Fibroblast of lung (primary cell): ENCODE measurements at regions not wholly inside any gene's neighbourhood (a gene's known extent, or its start where the extent isn't known, plus 50 kb on each side); places are given as distances from the start of the nearest gene placed in this dataset.

Experiments
- DNase-seq, 2 donors: peaks; one replicate each; pipeline versions ENCODE4 v3.0.0 to v3.0.0-alpha.2; 2010; ENCODE audit warnings: low read depth in 2 of 2
- H2AFZ ChIP-seq: 2 replicates; pipeline ENCODE4 v1.5.1; 2012; ENCODE audit warnings: low read length, control low read depth, inconsistent platforms
- H3K27ac ChIP-seq: 2 replicates; pipeline ENCODE4 v1.5.1; 2011; ENCODE audit warnings: low read length, control low read depth; ENCODE audit not compliant: insufficient read depth
- H3K27me3 ChIP-seq: 2 replicates; pipeline ENCODE4 v1.5.1; 2011; ENCODE audit warnings: mild to moderate bottlenecking, low read length; ENCODE audit not compliant: control insufficient read depth, insufficient read depth
- H3K36me3 ChIP-seq: 2 replicates; pipeline ENCODE4 v1.5.1; 2011; ENCODE audit warnings: low read length; ENCODE audit not compliant: control insufficient read depth, insufficient read depth
- H3K4me1 ChIP-seq: 2 replicates; pipeline ENCODE4 v1.5.1; 2011; ENCODE audit warnings: low read length; ENCODE audit not compliant: control insufficient read depth, insufficient read depth; ENCODE audit errors: extremely low read depth
- H3K4me2 ChIP-seq: 2 replicates; pipeline ENCODE4 v1.5.1; 2011; ENCODE audit warnings: low read length, control low read depth; ENCODE audit not compliant: insufficient read depth; ENCODE audit errors: extremely low read depth
- H3K4me3 ChIP-seq, 4 experiments: fragments of 200-600 bp in 1 of 4; sonication (generic) in 1 of 4; replicated peaks in 1 of 4; 2 replicates each; pipeline ENCODE4 v1.5.1; 2011 to 2016; ENCODE audit warnings: low read length in 4 of 4, low read depth in 3 of 4, mild to moderate bottlenecking in 3 of 4, control low read depth in 2 of 4, inconsistent platforms in 1 of 4, mixed read lengths in 1 of 4; ENCODE audit not compliant: insufficient read depth in 1 of 4; ENCODE audit errors: control extremely low read depth in 1 of 4
- H3K79me2 ChIP-seq: 2 replicates; pipeline ENCODE4 v1.5.1; 2012; ENCODE audit warnings: mild to moderate bottlenecking, low read length, inconsistent platforms; ENCODE audit not compliant: control insufficient read depth, insufficient read depth
- H3K9ac ChIP-seq: 2 replicates; pipeline ENCODE4 v1.5.1; 2011; ENCODE audit warnings: mild to moderate bottlenecking, low read length, control low read depth; ENCODE audit not compliant: insufficient read depth
- H3K9me3 ChIP-seq: 2 replicates; pipeline ENCODE4 v1.5.1; 2012; ENCODE audit warnings: low read depth, low read length; ENCODE audit not compliant: control insufficient read depth, insufficient read depth
- H4K20me1 ChIP-seq: 2 replicates; pipeline ENCODE4 v1.5.1; 2011; ENCODE audit warnings: low read length; ENCODE audit not compliant: control insufficient read depth, insufficient read depth; ENCODE audit errors: extremely low read depth
- CTCF ChIP-seq, 2 donors: IDR thresholded peaks in 1 of 2; conservative IDR thresholded peaks in 1 of 2; 1 replicate in 1 of 2; 2 replicates in 1 of 2; pipeline ENCODE4 v1.5.1; 2011 to 2012; ENCODE audit warnings: low read length in 2 of 2, control low read depth in 1 of 2, inconsistent platforms in 1 of 2, low read depth in 1 of 2, mild to moderate bottlenecking in 1 of 2
- EZH2 ChIP-seq: IDR thresholded peaks from 2 replicates; pipeline ENCODE4 v1.5.1; 2012; ENCODE audit warnings: low read length, control low read depth, mild to moderate bottlenecking; ENCODE audit errors: missing control alignments

- Histone ChIP-seq H3K27ac (no peak overlapping the region), H3K27me3 (peaks cover 5% of the 10 kb centered on the region), H4K20me1 (no peaks in the 10 kb centered on the region), H2AFZ (no peak overlapping the region), H3K36me3 (no peaks in the 10 kb centered on the region), H3K9me3 (no peaks in the 10 kb centered on the region), H3K4me1 (no peaks in the 10 kb centered on the region), H3K4me2 (no peak overlapping the region), H3K79me2 (no peaks in the 10 kb centered on the region), H3K4me3 (no peak overlapping the region), H3K9ac (no peak overlapping the region)
- DNase-seq = no peak
- TF ChIP-seq CTCF (conservative IDR thresholded peaks at IDR 0.05 in 1 of 2, IDR thresholded peaks at IDR 0.05 in 1 of 2; ENCODE audit: low read depth in 1 of 2, low read length in 2 of 2) = no peak
- no peak for TF ChIP-seq EZH2
These were observed 90.8 kb downstream of the RHOB start for GRCh38 chr2:20537423-20538307.

GRCh38 chr2:20538308-20539132 lies 91.6 kb downstream of the RHOB start:
- Histone ChIP-seq H3K9me3 (no peaks in the 10 kb centered on the region), H3K4me1 (peaks cover 4% of the 10 kb centered on the region), H3K79me2 (no peaks in the 10 kb centered on the region), H3K9ac (no peak overlapping the region), H3K36me3 (no peaks in the 10 kb centered on the region), H3K27ac (no peak overlapping the region), H3K4me3 (no peak overlapping the region), H2AFZ (no peak overlapping the region), H4K20me1 (no peaks in the 10 kb centered on the region), H3K27me3 (peaks cover 6% of the 10 kb centered on the region), H3K4me2 (no peak overlapping the region)
- TF ChIP-seq EZH2 (no peak), CTCF (conservative IDR thresholded peaks at IDR 0.05 in 1 of 2, IDR thresholded peaks at IDR 0.05 in 1 of 2; ENCODE audit: low read depth in 1 of 2, low read length in 2 of 2) (no peak)
- no peak for DNase-seq

- H3K27ac ChIP-seq = no peak overlapping the region
- no peaks in the 10 kb centered on the region for H3K79me2 ChIP-seq
- no peak overlapping the region for H3K9ac ChIP-seq
- TF ChIP-seq EZH2 = no peak
- no peak for TF ChIP-seq CTCF (conservative IDR thresholded peaks at IDR 0.05 in 1 of 2, IDR thresholded peaks at IDR 0.05 in 1 of 2; ENCODE audit: low read depth in 1 of 2, low read length in 2 of 2)
- no peaks in the 10 kb centered on the region for H4K20me1 ChIP-seq
- peaks cover 6% of the 10 kb centered on the region for H3K27me3 ChIP-seq
- H3K4me2 ChIP-seq = no peak overlapping the region
- H3K9me3 ChIP-seq = no peaks in the 10 kb centered on the region
- H3K36me3 ChIP-seq = no peaks in the 10 kb centered on the region
- H3K4me1 ChIP-seq = peaks cover 4% of the 10 kb centered on the region
- H3K4me3 ChIP-seq = no peak overlapping the region
- DNase-seq = peak; percentile 32 to 39
- H2AFZ ChIP-seq = no peak overlapping the region
These were observed 92.4 kb downstream of the RHOB start for GRCh38 chr2:20539133-20539719.
